Pulmonary artery endothelial cell (primary cell): ENCODE measurements at regions not wholly inside any gene's neighbourhood (a gene's known extent, or its start where the extent isn't known, plus 50 kb on each side); places are given as distances from the start of the nearest gene placed in this dataset.

Experiments
- DNase-seq: peaks from one replicate; pipeline ENCODE4 v3.0.0-alpha.2; 2011; ENCODE audit warnings: low read depth, low spot score

- no peak for DNase-seq
Observed at GRCh38 chr18:55092166-55092565, 132.9 kb upstream of the CCDC68 start.

GRCh38 chr18:55090564-55091188 lies 131.4 kb upstream of the CCDC68 start:
- no peak for DNase-seq

- no peak for DNase-seq
Observed at GRCh38 chr18:55089610-55090009, 130.3 kb upstream of the CCDC68 start.

- DNase-seq: no peak
Observed at GRCh38 chr18:55088561-55088960, 129.3 kb upstream of the CCDC68 start.

- no peak for DNase-seq
Observed at GRCh38 chr18:55088000-55088401, 128.7 kb upstream of the CCDC68 start.

- no peak for DNase-seq
Observed at GRCh38 chr18:55086906-55087305, 127.6 kb upstream of the CCDC68 start.

GRCh38 chr18:55085557-55086285 lies 126.5 kb upstream of the CCDC68 start:
- DNase-seq: no peak

- no peak for DNase-seq
Observed at GRCh38 chr18:55084550-55084949, 125.3 kb upstream of the CCDC68 start.

GRCh38 chr18:55083461-55083860 lies 124.2 kb upstream of the CCDC68 start:
- no peak for DNase-seq

GRCh38 chr18:55079481-55080355 lies 120.5 kb upstream of the CCDC68 start:
- no peak for DNase-seq

GRCh38 chr18:55079067-55079466 lies 119.8 kb upstream of the CCDC68 start:
- no peak for DNase-seq

- DNase-seq: no peak
Observed at GRCh38 chr18:55078303-55078932, 119.2 kb upstream of the CCDC68 start.

- DNase-seq: no peak
Observed at GRCh38 chr18:55076643-55077218, 117.5 kb upstream of the CCDC68 start.

GRCh38 chr18:55073834-55074233 lies 114.6 kb upstream of the CCDC68 start:
- no peak for DNase-seq

- DNase-seq: no peak
Observed at GRCh38 chr18:55073116-55073515, 113.9 kb upstream of the CCDC68 start.

GRCh38 chr18:55072698-55073097 lies 113.4 kb upstream of the CCDC68 start:
- no peak for DNase-seq

GRCh38 chr18:55072181-55072580 lies 112.9 kb upstream of the CCDC68 start:
- no peak for DNase-seq

- DNase-seq: no peak
Observed at GRCh38 chr18:55069497-55069896, 110.2 kb upstream of the CCDC68 start.

GRCh38 chr18:55064760-55065159 lies 105.5 kb upstream of the CCDC68 start:
- DNase-seq: no peak

GRCh38 chr18:55064073-55064472 lies 104.8 kb upstream of the CCDC68 start:
- DNase-seq: no peak
